Activated naive CD8-positive, alpha-beta T cell treated with anti-CD3 and anti-CD28 coated beads, Interleukin-2, amount 50 U/mL, for 24 hours (primary cell): ENCODE measurements at regions not wholly inside any gene's neighbourhood (a gene's known extent, or its start where the extent isn't known, plus 50 kb on each side); places are given as distances from the start of the nearest gene placed in this dataset.

Source experiments
- ATAC-seq: fragments of 150-1000 bp; cut with Tn5 transposase; one replicate; pipeline ENCODE4 v1.10.0; 2021
- DNase-seq: peaks from one replicate; pipeline ENCODE4 v3.0.0; 2021
- H3K27ac Mint-ChIP-seq: one replicate; pipeline ENCODE4 v1.8.0; 2021; ENCODE audit warnings: mild to moderate bottlenecking, mixed read lengths
- H3K27me3 Mint-ChIP-seq: one replicate; pipeline ENCODE4 v1.8.0; 2021; ENCODE audit warnings: mixed read lengths
- H3K36me3 Mint-ChIP-seq: one replicate; pipeline ENCODE4 v1.8.0; 2021; ENCODE audit warnings: low read depth, mixed read lengths
- H3K4me1 Mint-ChIP-seq: one replicate; pipeline ENCODE4 v1.8.0; 2021; ENCODE audit warnings: mixed read lengths
- H3K4me3 Mint-ChIP-seq: one replicate; pipeline ENCODE4 v1.8.0; 2021; ENCODE audit warnings: mild to moderate bottlenecking, moderate library complexity, mixed read lengths
- H3K9me3 Mint-ChIP-seq: one replicate; pipeline ENCODE4 v1.8.0; 2021; ENCODE audit warnings: mixed read lengths

DNA sequence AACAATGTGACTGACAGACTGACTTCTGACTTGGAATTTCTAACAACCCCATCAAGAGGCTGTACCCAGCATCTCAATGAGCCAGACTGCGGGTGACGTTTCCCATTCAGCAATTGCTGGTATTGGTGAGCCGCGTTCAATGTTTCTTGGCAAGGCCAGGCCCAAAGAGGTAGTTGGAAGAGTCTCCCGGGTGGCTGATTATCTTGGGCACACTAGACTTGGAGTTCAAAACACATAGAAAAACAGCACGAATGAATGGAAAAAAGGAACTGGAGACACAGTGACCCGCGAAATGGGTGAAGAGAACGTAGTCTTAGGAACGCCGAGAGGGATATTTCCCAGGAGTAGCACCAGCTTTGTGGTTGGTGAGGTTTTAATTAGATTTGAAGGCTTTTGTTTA lies 81.1 kb upstream of the SLC22A11 start:
- Mint-ChIP-seq H3K4me3 (no peak overlapping the region), H3K27me3 (peaks cover 10% of the 10 kb centered on the region), H3K36me3 (no peaks in the 10 kb centered on the region)

DNA sequence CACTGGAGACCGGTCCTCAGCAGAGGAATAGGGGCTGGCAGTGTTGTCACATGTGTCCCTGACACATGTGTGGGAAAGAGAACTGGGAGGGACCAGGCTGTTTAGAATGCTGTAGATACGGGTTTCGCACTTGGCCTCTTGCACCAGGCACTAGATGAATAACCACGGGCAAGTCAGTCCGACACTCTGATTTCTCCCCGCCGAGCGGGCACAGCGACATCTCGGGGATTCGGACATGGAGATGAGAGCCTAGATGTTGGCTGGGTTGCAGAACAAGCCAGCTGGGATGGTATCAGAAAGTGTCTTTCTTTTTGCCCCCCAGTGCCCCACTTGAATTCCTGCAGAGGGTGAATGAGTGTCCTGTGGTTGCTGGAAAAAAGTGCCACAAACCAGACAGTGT lies 80.6 kb upstream of the SLC22A11 start:
- ATAC-seq = no peak
- Mint-ChIP-seq H3K36me3 (no peaks in the 10 kb centered on the region), H3K9me3 (no peaks in the 10 kb centered on the region), H3K4me1 (no peaks in the 10 kb centered on the region), H3K4me3 (no peak overlapping the region), H3K27ac (no peak overlapping the region), H3K27me3 (peaks cover 10% of the 10 kb centered on the region)
- DNase-seq = no peak

More for the DNA sequence above, 81.1 kb upstream of the SLC22A11 start:
- ATAC-seq (no peak), DNase-seq (no peak)
- Mint-ChIP-seq H3K9me3 (no peaks in the 10 kb centered on the region), H3K27ac (no peak overlapping the region), H3K4me1 (no peaks in the 10 kb centered on the region)

DNA sequence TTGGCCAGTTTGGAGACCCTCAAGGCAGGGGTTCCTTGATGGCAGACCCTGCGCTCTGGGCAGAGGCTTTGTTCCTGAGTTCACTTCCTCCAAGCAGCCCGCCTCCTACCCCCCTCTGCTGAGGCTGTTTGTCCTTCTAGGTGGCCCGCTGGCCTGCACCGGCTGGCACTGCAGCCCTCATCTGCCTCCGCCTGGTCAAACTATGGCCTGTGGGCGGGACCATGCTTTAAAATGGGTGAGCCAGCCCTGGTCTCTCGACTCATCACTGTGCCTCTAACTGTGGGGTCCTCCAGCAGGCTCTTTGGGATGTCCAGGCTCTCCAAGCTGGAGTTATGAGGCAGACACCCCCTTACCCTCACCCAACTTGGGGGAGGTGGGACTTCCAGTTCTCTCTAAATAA lies 78.9 kb upstream of the SLC22A11 start:
- Mint-ChIP-seq H3K4me3 (no peak overlapping the region), H3K4me1 (no peaks in the 10 kb centered on the region), H3K27ac (no peak overlapping the region), H3K9me3 (no peaks in the 10 kb centered on the region), H3K27me3 (peaks cover 8% of the 10 kb centered on the region), H3K36me3 (no peaks in the 10 kb centered on the region)
- ATAC-seq (no peak), DNase-seq (no peak)

DNA sequence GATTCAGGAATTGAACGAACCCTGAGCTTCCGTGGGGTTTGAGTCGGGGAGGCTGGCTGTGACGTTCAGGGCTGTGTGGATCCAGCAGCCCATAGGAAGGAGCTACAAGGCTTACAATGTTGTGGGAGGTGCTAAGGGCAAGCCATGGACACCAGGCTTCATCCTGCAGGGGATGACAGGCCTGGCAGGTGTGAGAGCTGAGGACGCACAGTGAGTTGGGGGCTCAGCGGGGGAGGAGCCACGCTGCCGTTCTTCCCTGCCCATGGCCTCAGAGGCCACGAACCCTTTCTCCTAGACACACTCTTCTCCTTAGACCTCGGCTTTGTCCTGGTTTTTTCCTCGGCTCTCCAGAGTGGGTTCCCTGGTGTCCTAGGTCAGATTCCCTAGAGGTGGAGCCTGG lies 78.1 kb upstream of the SLC22A11 start:
- no peak for ATAC-seq
- H3K27me3 Mint-ChIP-seq = peaks cover 8% of the 10 kb centered on the region
- no peaks in the 10 kb centered on the region for H3K9me3 Mint-ChIP-seq
- H3K4me1 Mint-ChIP-seq = no peaks in the 10 kb centered on the region
- no peak overlapping the region for H3K4me3 Mint-ChIP-seq
- no peaks in the 10 kb centered on the region for H3K36me3 Mint-ChIP-seq
- DNase-seq = no peak
- H3K27ac Mint-ChIP-seq = no peak overlapping the region

DNA sequence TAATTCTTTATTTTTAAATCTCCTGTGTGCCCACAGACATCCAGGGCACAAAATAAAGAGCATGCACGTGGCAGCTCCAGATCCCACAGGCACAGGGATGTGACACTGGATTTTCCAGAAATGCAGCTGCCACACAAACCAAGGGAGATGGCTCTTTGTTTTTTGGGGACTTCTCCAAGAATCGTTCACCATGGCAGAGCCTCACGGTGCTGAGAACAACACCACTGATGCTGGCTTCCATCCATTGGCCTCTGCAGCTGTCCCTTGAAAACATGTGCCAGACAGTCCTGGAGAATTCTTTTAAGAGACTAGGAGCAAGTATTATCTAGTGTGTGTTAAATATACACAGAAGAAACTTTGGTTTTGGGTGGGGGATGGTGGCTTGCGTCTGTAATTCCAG lies 73.2 kb upstream of the SLC22A11 start:
- Mint-ChIP-seq H3K4me1 (no peaks in the 10 kb centered on the region), H3K36me3 (no peaks in the 10 kb centered on the region), H3K4me3 (no peak overlapping the region), H3K27me3 (peaks cover 7% of the 10 kb centered on the region), H3K9me3 (no peaks in the 10 kb centered on the region), H3K27ac (no peak overlapping the region)
- DNase-seq (no peak), ATAC-seq (no peak)

DNA sequence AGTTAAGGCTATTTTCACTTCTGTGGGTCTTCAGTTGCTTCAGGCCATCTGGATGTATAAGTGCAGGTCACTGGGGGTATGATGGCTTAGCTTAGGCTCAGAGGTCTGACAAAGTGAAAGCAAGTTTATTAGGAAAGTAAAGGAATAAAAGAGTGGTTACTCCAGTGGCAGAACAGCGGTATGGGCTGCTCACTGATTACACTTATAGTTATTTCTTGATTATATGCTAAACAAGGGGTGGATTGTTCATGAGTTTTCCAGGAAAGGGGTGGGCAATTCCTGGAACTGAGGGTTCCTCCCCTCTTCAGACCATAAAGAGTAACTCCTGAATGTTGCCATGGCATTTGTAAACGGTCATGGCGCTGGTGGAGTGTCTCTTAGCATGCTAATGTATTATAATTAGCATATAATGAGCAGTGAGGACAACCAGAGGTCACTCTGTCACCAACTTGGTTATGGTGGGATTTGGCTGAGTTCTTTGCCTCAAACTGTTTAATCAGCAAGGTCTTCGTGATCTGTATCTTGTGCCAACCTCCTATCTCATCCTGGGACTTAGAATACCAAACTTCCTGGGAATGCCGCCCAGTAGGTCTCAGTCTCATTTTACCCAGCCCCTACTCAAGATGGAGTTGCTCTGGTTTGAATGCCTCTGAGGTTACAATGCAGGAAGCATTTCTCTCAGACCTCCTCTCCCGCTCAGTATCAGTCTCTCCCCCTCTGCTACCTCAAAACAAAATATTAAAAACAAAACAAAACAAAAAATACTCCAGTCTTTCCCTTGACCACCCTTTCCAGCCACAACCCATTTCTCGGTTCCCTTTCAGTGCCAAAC lies 71.3 kb upstream of the SLC22A11 start:
- peaks cover 9% of the 10 kb centered on the region for H3K27me3 Mint-ChIP-seq
- DNase-seq = no peak
- no peaks in the 10 kb centered on the region for H3K9me3 Mint-ChIP-seq

DNA sequence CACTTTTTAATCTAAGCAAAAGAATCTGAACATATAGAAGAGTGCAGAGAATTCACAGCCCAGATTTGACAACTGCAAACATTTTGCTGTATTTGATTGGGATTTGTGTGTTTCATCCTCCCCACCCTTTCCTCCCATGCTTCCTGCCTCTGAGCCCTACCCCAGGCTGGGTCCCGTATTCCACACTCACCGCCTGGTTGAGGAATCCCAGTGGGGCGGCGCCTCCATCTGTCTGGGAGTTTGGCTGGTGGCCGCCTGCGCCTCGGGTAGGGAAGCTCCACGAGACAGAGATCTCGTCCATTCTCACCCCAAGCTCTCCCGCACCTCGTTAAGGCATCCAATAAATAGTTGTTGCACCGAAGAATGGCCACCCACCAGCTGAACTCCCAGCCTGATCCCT lies 70.7 kb upstream of the SLC22A11 start:
- ATAC-seq = no peak
- no peak overlapping the region for H3K4me3 Mint-ChIP-seq

More for the DNA sequence above, 71.3 kb upstream of the SLC22A11 start:
- ATAC-seq = no peak
- H3K4me3 Mint-ChIP-seq = no peak overlapping the region
- peaks cover under 1% of the 10 kb centered on the region for H3K4me1 Mint-ChIP-seq
- no peak overlapping the region for H3K27ac Mint-ChIP-seq
- no peaks in the 10 kb centered on the region for H3K36me3 Mint-ChIP-seq

DNA sequence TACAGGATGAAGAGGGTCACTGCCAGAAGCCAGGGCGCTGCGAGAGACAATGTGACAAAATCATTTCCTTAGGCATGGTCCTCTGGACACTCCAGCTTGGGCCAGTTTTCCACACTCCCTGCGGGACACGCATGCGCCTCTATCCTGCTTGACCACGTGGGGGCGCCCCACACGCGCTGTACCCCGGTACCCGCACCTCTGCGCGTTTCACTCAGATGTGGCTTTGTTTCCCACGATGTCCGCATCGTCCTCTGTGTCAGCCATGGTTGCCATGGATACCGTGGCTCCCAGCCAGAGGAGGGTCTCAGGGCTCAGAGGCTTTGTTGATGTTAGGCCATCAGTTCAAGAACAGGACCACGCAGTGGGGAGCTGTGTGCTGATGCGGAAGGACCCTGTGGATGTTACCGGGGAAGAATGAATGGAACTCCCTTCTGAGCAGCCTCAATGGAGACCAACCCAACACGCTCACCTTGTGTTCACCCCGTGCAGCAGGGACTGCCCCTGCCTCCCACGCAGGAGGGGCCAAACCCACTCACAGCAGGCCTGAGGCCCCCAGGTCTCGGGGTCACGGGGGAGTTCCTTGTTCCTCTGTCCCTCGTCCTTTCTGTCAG lies 65.8 kb upstream of the SLC22A11 start:
- Mint-ChIP-seq H3K9me3 (no peaks in the 10 kb centered on the region), H3K27me3 (peaks cover 30% of the 10 kb centered on the region), H3K27ac (no peak overlapping the region), H3K4me1 (peaks cover 12% of the 10 kb centered on the region), H3K36me3 (no peaks in the 10 kb centered on the region), H3K4me3 (no peak overlapping the region)
- ATAC-seq (peak; percentile 43), DNase-seq (peak; percentile 64)

More for the DNA sequence above, 70.7 kb upstream of the SLC22A11 start:
- H3K27me3 Mint-ChIP-seq = peaks cover 15% of the 10 kb centered on the region
- H3K4me1 Mint-ChIP-seq = peaks cover 5% of the 10 kb centered on the region
- no peaks in the 10 kb centered on the region for H3K36me3 Mint-ChIP-seq
- no peak for DNase-seq
- no peaks in the 10 kb centered on the region for H3K9me3 Mint-ChIP-seq
- no peak overlapping the region for H3K27ac Mint-ChIP-seq

DNA sequence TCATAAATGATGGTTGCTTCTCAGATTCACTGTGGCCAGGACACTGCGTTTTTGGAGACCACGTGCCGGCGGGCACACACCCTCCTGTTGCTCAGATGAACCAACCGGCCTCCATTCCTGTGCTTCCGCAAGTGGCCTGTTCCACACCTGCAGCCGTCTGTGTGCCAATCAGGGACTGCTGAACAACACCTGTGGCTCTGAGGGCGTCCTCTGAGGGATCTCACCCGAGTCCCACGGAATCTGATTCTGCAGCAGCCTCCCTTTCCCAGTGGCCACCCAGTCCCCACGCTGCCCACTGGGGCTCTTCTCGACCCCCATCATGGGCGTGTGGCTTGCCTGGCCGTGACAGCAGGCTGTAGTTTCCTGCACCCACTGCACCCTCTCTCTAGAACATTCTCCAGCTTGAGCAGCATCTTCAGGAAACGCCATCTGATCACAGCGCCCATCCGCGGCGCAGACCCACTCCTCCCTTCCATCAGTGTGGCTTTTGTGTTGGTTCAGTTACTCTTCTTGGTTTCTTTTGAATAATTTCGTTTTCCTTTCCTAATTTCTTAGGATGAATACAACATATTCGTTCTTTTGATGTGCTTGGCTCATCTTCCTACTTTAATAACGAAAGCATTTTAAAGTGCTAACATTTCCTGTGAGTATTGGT lies 65.1 kb upstream of the SLC22A11 start:
- Mint-ChIP-seq H3K27me3 (peaks cover 30% of the 10 kb centered on the region), H3K27ac (no peak overlapping the region), H3K36me3 (no peaks in the 10 kb centered on the region), H3K4me1 (peaks cover 12% of the 10 kb centered on the region), H3K4me3 (no peak overlapping the region), H3K9me3 (no peaks in the 10 kb centered on the region)
- DNase-seq (no peak), ATAC-seq (peak; percentile 43)

DNA sequence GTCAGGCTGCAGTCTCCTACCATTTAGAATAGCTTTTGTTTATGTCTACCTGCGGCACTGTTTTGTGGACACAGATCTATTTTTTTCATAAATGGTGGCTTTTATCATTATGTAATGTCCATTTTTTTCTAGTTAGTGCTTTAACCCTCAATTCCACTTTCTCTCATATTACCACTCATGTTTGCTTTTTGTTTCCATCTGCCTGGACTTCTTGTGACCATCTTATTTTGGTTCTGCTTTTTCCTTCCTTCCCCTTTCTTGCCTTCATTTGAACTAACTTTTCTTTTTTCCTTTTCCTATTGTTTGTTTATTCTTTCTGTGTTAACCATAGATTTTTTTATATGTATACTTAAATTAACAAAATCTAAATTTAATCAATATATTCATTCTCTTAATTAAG lies 63.2 kb upstream of the SLC22A11 start:
- H3K27ac Mint-ChIP-seq = no peak overlapping the region
- no peaks in the 10 kb centered on the region for H3K9me3 Mint-ChIP-seq
- H3K27me3 Mint-ChIP-seq = peaks cover 30% of the 10 kb centered on the region
- no peaks in the 10 kb centered on the region for H3K36me3 Mint-ChIP-seq
- peaks cover 12% of the 10 kb centered on the region for H3K4me1 Mint-ChIP-seq
- no peak overlapping the region for H3K4me3 Mint-ChIP-seq
- ATAC-seq = no peak
- no peak for DNase-seq

DNA sequence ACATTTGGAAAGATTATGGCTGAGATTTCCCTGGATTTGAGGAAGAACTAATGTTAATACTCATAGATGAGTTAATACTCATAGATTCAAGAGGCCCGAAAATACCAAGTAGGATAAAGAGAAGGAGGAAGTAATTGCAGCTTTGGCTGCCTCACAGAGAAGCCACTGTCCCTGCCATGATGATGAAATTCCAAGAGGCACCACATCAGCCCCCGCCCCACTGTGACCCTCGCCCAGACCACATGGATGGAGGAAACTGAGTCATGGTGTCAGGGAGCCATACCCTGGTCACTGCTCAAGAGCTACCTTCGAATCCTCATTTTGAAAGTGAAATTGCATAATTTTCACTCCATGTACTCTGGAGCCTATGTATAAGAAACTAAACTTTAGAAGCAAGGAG lies 57.6 kb upstream of the SLC22A11 start:
- no peaks in the 10 kb centered on the region for H3K4me1 Mint-ChIP-seq
- H3K4me3 Mint-ChIP-seq = no peak overlapping the region
- no peak overlapping the region for H3K27ac Mint-ChIP-seq
- no peak for ATAC-seq
- no peak for DNase-seq
- no peaks in the 10 kb centered on the region for H3K9me3 Mint-ChIP-seq
- peaks cover 10% of the 10 kb centered on the region for H3K27me3 Mint-ChIP-seq
- no peaks in the 10 kb centered on the region for H3K36me3 Mint-ChIP-seq

DNA sequence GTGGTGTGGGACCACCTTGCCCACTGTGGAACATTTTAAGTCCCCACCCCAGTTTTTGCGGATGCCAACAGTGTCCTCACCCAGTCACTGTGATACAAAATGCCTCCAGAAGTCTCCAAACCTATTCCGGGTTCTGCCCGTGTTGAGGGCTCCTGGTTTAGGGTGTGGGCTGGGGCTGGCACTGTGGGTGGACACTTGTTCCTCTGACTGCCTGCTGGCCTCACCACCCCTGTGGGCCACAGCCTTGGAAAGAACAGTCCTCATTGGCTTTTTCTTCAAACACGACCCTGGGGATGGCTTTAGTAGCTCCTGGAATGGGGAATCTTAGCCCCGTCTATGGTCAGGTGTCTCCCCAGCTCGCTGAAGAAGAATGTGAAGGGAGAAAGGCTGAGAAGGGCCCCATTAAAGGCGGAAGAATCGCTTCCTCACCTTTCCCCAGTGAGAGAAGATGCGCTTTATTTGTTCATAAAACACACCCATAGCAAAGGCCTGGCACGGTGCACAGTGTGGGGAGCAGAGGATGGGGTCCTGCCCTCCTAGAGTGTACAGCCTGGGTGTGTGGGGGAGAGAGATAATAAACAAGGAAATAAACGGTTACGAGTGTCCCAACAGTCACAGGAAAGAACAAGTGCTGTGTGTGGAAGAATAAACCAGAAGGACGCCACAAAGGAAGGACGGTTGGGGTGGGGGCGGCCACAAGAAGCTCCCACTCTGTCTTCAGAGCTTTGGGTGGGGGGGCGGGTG lies 56.3 kb upstream of the SLC22A11 start:
- Mint-ChIP-seq H3K36me3 (no peaks in the 10 kb centered on the region), H3K9me3 (no peaks in the 10 kb centered on the region), H3K27me3 (peaks cover 4% of the 10 kb centered on the region), H3K4me3 (no peak overlapping the region), H3K27ac (no peak overlapping the region), H3K4me1 (no peaks in the 10 kb centered on the region)
- ATAC-seq (no peak), DNase-seq (no peak)

DNA sequence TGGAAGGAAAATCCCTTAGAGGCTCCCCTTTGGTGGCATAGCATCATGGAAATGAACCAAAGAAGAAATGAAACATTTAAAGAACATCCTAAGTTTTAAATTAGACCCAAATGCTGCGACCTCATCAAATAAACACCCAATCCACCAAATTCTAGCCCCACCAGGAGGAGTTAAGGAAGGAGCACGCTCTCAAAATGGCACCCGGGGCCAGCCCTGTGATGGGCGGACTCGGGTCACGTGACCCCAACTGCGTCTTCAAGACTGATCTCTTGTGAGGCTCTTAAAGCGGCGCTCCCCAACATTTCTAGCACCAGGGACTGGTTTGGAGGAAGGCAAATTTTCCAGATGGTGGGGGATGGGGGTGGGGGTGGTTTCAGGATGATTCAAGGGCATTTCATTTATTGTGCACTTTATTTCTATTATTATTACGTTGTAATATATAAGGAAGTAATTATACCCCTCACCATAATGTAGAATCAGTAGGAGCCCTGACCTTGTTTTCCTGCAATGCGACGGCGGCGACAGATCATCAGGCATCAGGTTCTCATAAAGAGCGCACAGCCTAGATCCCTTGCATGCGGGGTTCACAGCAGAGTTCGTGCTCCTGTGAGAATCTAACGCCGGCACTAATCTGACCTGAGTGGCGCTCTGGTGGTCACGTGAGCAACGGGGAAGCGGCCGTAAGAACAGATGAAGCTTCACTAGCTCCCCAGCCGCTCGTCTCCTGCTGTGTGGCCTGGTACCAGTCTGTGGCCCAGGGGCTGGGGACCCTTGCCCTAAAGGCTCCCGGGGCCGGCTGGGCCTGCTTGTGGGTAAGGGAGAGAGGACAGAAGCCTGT lies 55.3 kb upstream of the SLC22A11 start:
- Mint-ChIP-seq H3K4me1 (no peaks in the 10 kb centered on the region), H3K27ac (no peak overlapping the region), H3K9me3 (peaks cover 4% of the 10 kb centered on the region), H3K4me3 (no peak overlapping the region), H3K27me3 (peaks cover 4% of the 10 kb centered on the region), H3K36me3 (no peaks in the 10 kb centered on the region)
- DNase-seq (no peak), ATAC-seq (no peak)
